GM19240 (cell line): ENCODE measurements at regions not wholly inside any gene's neighbourhood (a gene's known extent, or its start where the extent isn't known, plus 50 kb on each side); places are given as distances from the start of the nearest gene placed in this dataset.

Experiments used
- DNase-seq: peaks from one replicate; pipeline ENCODE4 v3.0.0; 2011; ENCODE audit warnings: low spot score; ENCODE audit not compliant: insufficient read length

DNA sequence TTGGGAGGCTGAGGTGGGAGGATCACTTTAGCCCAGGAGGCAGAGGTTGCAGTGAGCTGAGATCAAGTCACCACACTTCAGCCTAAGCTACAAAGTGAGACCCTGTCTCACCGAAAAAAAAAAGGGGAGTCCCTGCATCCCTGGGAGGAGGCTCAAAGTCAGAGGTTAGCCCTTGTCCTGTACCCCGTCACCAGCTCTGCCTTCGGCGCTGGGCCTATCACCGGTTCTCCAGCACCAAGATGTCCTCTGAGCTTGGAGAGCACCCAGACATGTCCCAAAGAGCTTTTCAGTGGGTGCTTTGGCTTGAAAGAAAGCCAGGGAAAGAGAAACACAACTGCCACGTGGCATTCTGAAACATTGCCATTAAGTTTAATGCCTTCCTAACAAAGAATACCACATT is 356.9 kb upstream of the TSHZ3 start:
- DNase-seq = no peak

- no peak for DNase-seq
Observed at GRCh38 chr19:31706691-31707620, 357.7 kb upstream of the TSHZ3 start.

DNA sequence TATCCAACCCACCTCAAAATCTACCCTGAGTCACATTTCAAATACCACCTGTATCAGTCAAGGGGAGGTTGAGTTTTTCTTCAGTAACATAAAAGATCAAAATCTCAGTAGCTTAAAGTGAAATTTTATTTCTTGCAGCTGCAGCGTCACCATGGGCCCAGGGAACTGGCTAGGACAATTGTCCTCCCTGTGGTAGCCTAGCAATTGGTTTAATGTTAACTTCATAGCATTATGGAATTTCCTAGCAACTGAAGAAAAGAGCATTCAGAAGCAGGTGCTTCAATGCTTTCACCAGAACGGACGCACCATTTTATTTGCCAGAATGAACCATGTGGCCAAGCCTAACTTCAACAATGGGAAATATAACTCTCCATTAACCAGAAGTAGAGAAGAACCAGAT is 359.3 kb upstream of the TSHZ3 start:
- DNase-seq = no peak

DNA sequence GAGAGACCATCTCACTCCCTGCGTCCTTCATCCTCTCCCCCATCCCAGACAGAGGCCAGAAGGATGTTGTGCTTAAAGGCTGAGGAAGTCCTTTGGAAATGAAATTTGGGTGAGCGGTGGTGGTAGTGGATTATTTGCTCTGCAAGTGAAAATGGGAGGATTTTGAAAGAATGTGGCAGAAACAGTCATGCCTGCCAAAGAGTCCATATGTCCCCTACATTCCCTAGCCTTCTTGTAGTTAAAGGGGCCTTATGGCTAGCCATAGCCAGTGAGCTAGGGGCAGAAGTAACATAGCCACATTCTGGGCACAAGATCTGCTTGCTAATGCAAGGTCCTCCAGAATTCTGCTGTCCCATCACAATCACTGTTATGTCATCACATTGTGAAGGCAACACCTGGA is 360.2 kb upstream of the TSHZ3 start:
- no peak for DNase-seq

GRCh38 chr19:31715249-31715945 is 366.2 kb upstream of the TSHZ3 start:
- no peak for DNase-seq

DNA sequence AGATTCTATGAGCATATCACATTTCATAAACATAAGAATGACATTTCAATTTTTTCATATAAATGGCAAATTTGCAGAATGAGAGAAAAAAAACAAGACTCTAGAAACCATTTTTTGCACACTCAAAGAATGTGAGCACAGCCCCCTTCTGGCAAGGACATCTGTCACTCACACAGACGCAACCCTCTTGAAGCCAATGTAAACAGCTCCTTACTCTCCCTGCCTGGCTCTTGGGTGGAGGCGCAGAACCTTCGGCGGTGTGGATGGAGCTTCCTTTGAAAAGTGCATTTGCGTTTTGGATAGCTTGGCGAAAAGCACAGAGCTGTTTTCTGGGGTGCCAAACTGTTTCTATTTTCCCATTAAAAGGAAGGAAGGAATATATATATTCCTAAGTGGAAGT is 367.6 kb upstream of the TSHZ3 start:
- DNase-seq = no peak

DNA sequence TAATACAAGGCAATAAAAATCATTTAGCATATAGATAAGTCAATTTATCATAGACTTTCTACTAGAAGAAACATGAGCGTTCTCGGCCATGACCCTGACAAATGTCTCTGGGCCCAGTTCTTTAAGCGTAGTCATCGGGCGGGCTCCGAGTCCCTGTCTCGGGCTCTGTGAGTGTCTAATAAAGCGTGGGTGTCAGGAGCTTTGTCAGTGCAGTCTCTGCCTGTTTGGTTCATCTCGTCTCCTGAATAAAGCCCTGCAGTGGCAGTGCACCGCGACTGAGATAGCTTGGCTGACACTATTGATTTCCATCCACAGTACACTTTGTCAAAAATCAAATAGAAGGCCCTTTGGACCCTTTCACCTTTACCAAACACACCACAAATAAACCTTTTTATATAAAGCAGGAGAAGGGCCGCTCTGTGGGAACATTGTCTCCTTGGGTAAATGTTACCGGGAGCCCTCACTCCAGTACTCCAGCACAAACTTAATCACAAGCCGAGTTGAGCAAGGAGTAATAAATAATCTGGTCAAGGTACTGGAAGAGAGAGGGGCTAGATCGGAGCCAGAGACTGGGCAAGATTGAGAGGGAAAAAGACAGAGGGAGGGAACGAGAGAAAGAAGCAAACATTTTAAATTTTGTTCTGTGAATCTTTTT is 368.2 kb upstream of the TSHZ3 start:
- DNase-seq = no peak

- DNase-seq = no peak
Observed at GRCh38 chr19:31718032-31718431, 368.8 kb upstream of the TSHZ3 start.

- no peak for DNase-seq
Observed at GRCh38 chr19:31718898-31719297, 369.7 kb upstream of the TSHZ3 start.

GRCh38 chr19:31723101-31723500 is 373.9 kb upstream of the TSHZ3 start:
- no peak for DNase-seq

GRCh38 chr19:31725051-31725450 is 375.8 kb upstream of the TSHZ3 start:
- DNase-seq = no peak

DNA sequence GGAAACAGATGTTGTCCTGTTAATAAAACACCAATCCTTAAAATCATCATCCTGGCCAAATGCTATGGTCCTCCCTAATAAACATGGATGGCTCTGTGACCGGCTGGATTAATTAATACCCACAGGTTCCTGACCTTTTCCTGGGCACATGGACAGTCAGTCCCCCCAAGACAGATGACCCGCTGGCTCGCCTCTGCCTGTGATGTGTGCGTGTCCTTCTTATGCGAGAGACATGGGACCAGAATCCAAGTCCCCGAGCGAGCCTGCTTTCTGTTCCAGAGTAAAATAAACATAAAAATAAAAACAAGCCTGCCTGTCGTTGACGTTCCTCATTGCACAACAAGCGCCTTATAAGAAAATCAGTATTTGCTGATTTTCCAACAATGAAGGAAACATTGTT is 378.3 kb upstream of the TSHZ3 start:
- DNase-seq = no peak

GRCh38 chr19:31730270-31730669 is 381.0 kb upstream of the TSHZ3 start:
- DNase-seq = no peak

- DNase-seq = no peak
Observed at GRCh38 chr19:31733591-31733990, 384.4 kb upstream of the TSHZ3 start.

DNA sequence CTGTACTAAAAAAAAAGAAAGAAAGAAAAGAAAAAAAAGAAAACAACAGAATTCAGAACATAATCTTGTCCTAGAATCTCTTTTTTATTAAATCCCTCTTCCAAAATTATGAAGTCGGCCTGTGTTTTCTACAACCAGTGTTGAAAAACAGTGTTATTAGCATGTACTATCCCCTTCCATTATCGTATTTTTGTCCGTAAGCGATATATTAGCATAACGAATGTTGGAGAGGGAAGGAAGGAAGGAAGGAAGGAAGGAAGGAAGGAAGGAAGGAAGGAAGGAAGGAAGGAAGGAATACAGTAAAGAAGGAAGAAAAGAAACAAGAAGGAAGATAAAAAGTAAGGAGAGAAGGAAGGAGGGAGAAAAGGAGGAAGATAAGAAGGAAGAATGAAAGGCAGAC is 393.0 kb upstream of the TSHZ3 start:
- DNase-seq = no peak

GRCh38 chr19:31745731-31746130 is 396.5 kb upstream of the TSHZ3 start:
- DNase-seq = no peak

DNA sequence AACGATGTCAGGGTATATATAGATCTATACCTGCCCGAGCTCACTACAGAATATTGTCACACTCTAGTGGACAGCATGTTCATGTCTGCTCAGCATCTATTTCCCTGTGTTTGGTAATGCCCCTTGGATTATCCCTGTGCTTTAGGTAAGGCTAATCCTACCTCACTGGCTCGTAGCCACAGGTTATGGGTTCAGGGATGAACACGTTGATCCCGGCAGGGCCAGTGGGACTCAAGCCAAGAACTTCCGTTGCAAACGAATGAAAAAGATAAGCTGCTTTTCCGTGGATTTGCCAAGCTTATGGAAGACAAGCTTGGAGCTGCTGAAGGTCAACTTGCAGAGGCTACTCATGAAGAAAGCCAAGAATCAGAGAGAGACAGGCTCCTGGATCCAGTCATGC is 400.0 kb upstream of the TSHZ3 start:
- DNase-seq = no peak

DNA sequence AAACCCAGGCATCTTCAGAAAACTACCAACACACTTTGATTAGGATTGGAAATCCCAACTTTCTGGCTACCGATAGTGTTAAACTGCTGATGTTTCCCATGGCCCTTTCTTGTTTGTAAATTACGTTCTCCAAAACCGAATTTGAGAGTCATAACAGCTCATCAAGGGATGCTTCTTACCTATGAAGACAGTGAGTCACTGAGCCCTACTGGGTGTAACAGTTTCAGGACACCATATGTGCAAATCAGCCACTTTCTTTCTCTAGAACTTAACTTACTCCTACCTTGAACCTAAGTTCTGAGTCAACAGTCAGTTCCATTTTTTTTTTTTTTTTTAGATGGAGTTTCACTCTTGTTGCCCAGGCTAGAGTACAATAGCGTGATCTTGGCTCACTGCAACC is 410.1 kb upstream of the TSHZ3 start:
- DNase-seq = no peak

DNA sequence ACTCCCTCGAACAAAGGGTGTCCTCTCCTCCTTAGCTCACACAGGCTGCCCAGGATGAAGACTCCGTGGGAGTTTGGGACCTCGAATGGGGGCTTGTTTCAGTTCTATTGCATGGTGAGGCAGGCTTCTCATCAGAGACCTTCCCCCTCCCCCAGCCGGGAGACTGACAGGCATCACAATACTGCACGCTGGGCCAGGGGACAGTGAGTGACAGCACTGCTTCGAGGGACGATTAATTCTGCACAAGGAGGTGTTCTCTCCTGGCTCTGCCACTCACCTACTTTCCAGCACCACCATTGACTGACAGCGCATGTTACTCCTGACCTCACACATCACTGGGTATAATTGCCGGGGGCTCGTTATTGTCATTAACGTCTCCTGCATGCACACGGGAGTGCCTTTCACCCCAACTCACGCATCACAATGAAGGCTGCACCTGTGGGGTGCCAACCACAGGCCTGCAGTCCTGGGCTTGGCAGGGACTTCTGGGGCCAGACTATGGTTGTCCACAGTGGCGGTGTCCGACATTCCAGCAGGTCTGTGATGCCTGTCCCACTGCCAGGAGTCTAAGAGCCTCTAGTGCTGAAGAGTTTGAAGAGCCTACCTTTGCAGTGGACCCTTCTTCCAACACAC is 412.2 kb upstream of the TSHZ3 start:
- DNase-seq = no peak

DNA sequence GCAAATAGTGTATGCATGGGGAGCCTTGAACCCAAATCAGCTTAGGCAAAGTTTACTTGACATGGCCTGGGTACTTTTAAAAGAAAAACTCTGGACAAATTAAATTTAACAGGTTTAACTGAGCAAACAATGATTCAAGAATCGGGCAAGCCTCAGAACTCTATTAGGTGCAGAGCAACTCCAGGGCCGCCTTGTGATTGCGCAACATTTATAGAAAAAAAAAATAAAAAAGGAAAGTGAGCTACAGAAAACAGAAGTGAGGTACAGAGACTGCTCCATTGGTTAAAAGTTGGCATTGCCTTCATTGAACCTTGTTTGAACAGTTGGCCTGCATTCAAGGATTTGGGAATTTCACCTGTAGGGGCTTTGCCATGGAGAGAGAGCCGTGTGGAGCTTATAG is 421.0 kb upstream of the TSHZ3 start:
- no peak for DNase-seq

DNA sequence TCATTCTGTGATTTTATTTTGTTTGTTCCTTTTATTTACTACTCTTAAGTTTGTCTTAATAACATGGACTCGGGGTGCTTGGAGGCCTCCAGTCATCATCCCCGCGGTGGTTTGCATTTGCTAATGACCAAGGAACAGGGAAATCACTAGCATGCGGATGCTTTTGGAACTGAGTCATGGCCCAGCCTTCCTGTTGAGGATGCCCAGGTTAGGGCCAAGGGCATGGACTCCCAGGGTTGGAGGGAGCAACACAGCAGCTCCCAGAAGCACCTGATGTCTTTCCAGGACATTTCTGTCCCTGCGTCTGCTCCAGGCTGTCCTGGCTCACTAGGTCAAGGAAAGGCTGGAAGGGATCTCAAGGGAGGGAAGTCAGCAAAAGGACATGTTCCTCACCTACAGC is 423.7 kb upstream of the TSHZ3 start:
- DNase-seq = no peak

DNA sequence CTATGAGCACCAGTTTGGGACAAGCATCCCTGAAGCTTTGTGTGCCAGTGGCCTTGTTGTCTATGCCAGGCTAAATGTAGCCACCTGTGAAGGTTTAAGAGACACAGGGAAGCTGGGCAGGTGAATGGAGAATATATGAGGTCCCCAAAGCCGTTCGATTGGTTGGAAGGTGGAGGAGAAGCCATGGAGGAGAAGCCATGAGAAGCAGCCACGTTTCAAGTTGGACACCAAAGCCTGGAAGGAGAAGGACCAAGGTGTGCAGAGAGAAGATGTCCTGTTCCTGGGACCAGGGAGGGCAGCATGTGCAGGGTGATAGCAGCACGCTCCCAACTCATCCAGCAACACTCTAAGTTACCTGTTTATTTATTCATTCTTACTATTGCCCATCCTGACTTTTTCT is 432.3 kb upstream of the TSHZ3 start:
- no peak for DNase-seq
